Upper lobe of left lung (tissue), 4 donors: ENCODE measurements at regions not wholly inside any gene's neighbourhood (a gene's known extent, or its start where the extent isn't known, plus 50 kb on each side); places are given as distances from the start of the nearest gene placed in this dataset.

Source experiments
- EP300 ChIP-seq, 4 donors: sonication (generic); formaldehyde crosslinking; IDR thresholded peaks; one replicate each; pipeline ENCODE4 v1.5.1; 2017; ENCODE audit warnings: antibody characterized with exemption in 4 of 4, control low read depth in 2 of 4
- TF ChIP-seq, protein P1 (sequence below), 6 experiments: fragments of 450-650 bp in 4 of 6; fragments of 200-600 bp in 2 of 6; sonication (generic) in 2 of 6; IDR thresholded peaks; one replicate each; pipeline ENCODE4 v1.5.1; 2016 to 2019; ENCODE audit warnings: antibody characterized with exemption in 6 of 6

DNA sequence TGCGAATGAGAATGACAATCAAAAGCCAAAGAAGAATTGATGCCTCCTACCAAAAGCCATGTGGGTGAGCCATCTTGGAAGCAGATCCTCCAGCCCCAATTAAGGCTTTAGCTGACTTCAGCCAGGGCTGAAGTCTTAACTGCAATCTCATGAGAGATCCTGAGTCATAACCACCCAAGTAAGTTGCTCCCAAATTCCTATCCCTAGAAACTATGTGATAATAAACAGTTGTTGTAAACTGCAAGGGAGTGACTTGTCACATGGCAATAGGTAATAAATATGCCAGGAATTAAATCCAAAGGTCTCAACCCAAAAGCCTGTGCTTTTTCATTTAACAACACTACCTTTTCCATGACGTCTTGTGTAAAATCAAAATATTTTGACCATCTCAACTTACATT is 154.2 kb upstream of the TBL1X start:
- TF ChIP-seq, protein P1, sequence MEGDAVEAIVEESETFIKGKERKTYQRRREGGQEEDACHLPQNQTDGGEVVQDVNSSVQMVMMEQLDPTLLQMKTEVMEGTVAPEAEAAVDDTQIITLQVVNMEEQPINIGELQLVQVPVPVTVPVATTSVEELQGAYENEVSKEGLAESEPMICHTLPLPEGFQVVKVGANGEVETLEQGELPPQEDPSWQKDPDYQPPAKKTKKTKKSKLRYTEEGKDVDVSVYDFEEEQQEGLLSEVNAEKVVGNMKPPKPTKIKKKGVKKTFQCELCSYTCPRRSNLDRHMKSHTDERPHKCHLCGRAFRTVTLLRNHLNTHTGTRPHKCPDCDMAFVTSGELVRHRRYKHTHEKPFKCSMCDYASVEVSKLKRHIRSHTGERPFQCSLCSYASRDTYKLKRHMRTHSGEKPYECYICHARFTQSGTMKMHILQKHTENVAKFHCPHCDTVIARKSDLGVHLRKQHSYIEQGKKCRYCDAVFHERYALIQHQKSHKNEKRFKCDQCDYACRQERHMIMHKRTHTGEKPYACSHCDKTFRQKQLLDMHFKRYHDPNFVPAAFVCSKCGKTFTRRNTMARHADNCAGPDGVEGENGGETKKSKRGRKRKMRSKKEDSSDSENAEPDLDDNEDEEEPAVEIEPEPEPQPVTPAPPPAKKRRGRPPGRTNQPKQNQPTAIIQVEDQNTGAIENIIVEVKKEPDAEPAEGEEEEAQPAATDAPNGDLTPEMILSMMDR (IDR thresholded peaks at IDR 0.05) = no peak
- no peak for TF ChIP-seq EP300 (IDR thresholded peaks at IDR 0.05)
